ENCODE measurements at regions not wholly inside any gene's neighbourhood (a gene's known extent, or its start where the extent isn't known, plus 50 kb on each side); places are given as distances from the start of the nearest gene placed in this dataset.

DNA sequence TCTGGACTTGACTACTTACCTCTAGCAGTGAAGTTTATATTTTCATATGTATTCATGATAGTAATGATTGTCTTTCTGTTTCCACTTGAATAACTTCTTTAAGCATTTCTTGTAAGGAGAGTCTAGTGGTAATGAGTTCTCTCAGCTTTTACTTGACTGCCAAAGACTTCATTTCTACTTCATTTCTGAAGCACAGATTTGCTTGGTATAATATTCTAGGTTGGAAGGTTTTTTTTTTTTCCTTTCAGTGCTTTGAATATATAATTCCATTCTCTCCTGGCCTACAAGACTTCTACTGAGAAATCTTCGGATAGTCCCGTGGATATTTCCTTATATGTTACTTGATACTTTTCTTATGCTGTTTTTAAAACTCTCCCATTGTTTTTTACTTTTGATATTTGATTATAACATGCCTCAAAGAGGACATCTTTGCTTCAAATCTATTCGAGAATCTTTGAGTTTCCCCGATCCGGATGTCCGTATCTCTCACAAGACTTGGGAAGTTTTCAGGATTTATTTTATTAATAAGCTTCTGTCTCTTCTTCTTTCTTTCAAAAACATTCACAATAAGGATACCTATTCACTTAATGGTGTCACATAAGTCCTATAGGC, 1560.0 kb downstream of the PCDH9 start:
- no peaks in the 10 kb centered on the region for H3K27me3 ChIP-seq (ENCODE audit: low read depth)
- intact Hi-C loops (cut with DNase I), result no loop called here
- ATAC-seq, result no peak

GRCh38 chr13:65660731-65661130, 1569.4 kb downstream of the PCDH9 start:
- no peaks in the 10 kb centered on the region for H3K4me1 ChIP-seq
- H3K27ac ChIP-seq, result no peak overlapping the region
- H3K9me3 ChIP-seq, result no peaks in the 10 kb centered on the region
- TF ChIP-seq, protein P1, sequence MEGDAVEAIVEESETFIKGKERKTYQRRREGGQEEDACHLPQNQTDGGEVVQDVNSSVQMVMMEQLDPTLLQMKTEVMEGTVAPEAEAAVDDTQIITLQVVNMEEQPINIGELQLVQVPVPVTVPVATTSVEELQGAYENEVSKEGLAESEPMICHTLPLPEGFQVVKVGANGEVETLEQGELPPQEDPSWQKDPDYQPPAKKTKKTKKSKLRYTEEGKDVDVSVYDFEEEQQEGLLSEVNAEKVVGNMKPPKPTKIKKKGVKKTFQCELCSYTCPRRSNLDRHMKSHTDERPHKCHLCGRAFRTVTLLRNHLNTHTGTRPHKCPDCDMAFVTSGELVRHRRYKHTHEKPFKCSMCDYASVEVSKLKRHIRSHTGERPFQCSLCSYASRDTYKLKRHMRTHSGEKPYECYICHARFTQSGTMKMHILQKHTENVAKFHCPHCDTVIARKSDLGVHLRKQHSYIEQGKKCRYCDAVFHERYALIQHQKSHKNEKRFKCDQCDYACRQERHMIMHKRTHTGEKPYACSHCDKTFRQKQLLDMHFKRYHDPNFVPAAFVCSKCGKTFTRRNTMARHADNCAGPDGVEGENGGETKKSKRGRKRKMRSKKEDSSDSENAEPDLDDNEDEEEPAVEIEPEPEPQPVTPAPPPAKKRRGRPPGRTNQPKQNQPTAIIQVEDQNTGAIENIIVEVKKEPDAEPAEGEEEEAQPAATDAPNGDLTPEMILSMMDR (IDR thresholded peaks at IDR 0.05), result no peak
- no peaks in the 10 kb centered on the region for H3K27me3 ChIP-seq (ENCODE audit: low read depth)
- H3K36me3 ChIP-seq, result no peaks in the 10 kb centered on the region
- H3K4me3 ChIP-seq, result no peak overlapping the region
- intact Hi-C loops (cut with DNase I), result no loop called here
- DNase-seq, result no peak
- no peak for ATAC-seq

More for the DNA sequence above, 1560.0 kb downstream of the PCDH9 start:
- no peak for DNase-seq
- Histone ChIP-seq H3K36me3 (no peaks in the 10 kb centered on the region), H3K4me3 (no peak overlapping the region), H3K9me3 (peaks cover 12% of the 10 kb centered on the region), H3K4me1 (no peaks in the 10 kb centered on the region), H3K27ac (no peak overlapping the region)
- TF ChIP-seq, protein P1 (IDR thresholded peaks at IDR 0.05), result no peak

DNA sequence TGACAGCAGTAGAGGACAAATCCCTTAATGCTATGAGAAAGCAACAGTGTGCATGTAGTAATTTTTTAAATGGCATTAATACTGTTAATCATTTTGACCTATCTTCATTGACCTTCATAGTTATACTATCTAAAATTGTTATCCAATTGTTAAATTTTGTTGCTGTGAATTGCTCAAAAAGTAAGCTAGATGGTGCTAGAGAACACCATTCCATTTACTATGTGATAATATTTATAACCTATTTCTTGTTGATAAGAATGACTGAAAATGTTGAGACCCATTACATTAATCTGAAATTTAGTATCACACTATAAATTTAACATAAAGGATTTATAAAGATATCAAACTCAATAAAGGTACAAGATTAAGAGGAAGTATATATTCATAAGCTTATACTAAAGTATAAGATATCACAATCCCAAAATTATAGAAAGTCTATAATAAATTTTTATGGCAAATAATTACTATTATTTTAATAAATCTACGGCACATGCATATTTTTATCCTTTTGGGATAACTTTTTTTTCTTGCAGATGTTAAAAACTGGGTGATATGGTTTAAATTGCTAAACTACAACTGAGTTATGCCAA, 1573.3 kb downstream of the PCDH9 start:
- no peaks in the 10 kb centered on the region for H3K27me3 ChIP-seq (ENCODE audit: low read depth)

GRCh38 chr13:65653613-65654012, 1576.5 kb downstream of the PCDH9 start:
- no peaks in the 10 kb centered on the region for H3K36me3 ChIP-seq
- H3K4me3 ChIP-seq, result no peak overlapping the region
- H3K4me1 ChIP-seq, result no peaks in the 10 kb centered on the region
- H3K27ac ChIP-seq, result no peak overlapping the region
- ATAC-seq (no peak), DNase-seq (no peak)
- H3K9me3 ChIP-seq, result no peaks in the 10 kb centered on the region
- TF ChIP-seq, protein P1 (IDR thresholded peaks at IDR 0.05), result no peak
- H3K27me3 ChIP-seq (ENCODE audit: low read depth), result no peaks in the 10 kb centered on the region
- intact Hi-C loops (cut with DNase I), result no loop called here

More for the DNA sequence above, 1573.3 kb downstream of the PCDH9 start:
- TF ChIP-seq, protein P1 (IDR thresholded peaks at IDR 0.05), result no peak
- no peak overlapping the region for H3K27ac ChIP-seq
- no peaks in the 10 kb centered on the region for H3K9me3 ChIP-seq
- H3K36me3 ChIP-seq, result no peaks in the 10 kb centered on the region
- H3K4me1 ChIP-seq, result no peaks in the 10 kb centered on the region
- no peak for DNase-seq
- no peak overlapping the region for H3K4me3 ChIP-seq
- ATAC-seq, result no peak
- intact Hi-C loops (cut with DNase I), result no loop called here

GRCh38 chr13:65650321-65650720, 1579.8 kb downstream of the PCDH9 start:
- TF ChIP-seq, protein P1 (IDR thresholded peaks at IDR 0.05), result no peak
- no peak overlapping the region for H3K27ac ChIP-seq
- H3K36me3 ChIP-seq, result no peaks in the 10 kb centered on the region
- DNase-seq, result no peak
- no peaks in the 10 kb centered on the region for H3K4me1 ChIP-seq
- no peaks in the 10 kb centered on the region for H3K27me3 ChIP-seq (ENCODE audit: low read depth)
- intact Hi-C loops (cut with DNase I), result no loop called here
- no peak for ATAC-seq
- no peak overlapping the region for H3K4me3 ChIP-seq
- H3K9me3 ChIP-seq, result no peaks in the 10 kb centered on the region

Measured in lower lobe of right lung (tissue), 2 donors.